ENCODE measurements at regions not wholly inside any gene's neighbourhood (a gene's known extent, or its start where the extent isn't known, plus 50 kb on each side); places are given as distances from the start of the nearest gene placed in this dataset.

- H3K36me3 ChIP-seq (ENCODE audit: control insufficient read depth, insufficient read depth, low read length) = no peaks in the 10 kb centered on the region
- H3K4me3 ChIP-seq (ENCODE audit: low read depth, low read length) = no peak overlapping the region
- H3K9me3 ChIP-seq (ENCODE audit: control insufficient read depth, insufficient read depth, low read length) = no peaks in the 10 kb centered on the region
- H3K27me3 ChIP-seq (ENCODE audit: control insufficient read depth, insufficient read depth, low read length) = peaks cover 5% of the 10 kb centered on the region; the same call in 1 of the 2 replicates
- H3K9ac ChIP-seq (ENCODE audit: low read depth, low read length) = no peak overlapping the region
- peaks cover 5% of the 10 kb centered on the region; the same call in 1 of the 2 replicates for H3K4me1 ChIP-seq (ENCODE audit: control insufficient read depth, insufficient read depth, low read length)
- H3K27ac ChIP-seq (ENCODE audit: low read depth, low read length) = no peak overlapping the region
Observed at GRCh38 chr5:1730487-1730847, 69.2 kb downstream of the MRPL36 start.

- Histone ChIP-seq H3K27ac (ENCODE audit: low read depth, low read length) (no peak overlapping the region), H3K4me3 (ENCODE audit: low read depth, low read length) (no peak overlapping the region), H3K9ac (ENCODE audit: low read depth, low read length) (no peak overlapping the region), H3K4me1 (ENCODE audit: control insufficient read depth, insufficient read depth, low read length) (peaks cover 7% of the 10 kb centered on the region; the same call in 1 of the 2 replicates), H3K36me3 (ENCODE audit: control insufficient read depth, insufficient read depth, low read length) (no peaks in the 10 kb centered on the region), H3K9me3 (ENCODE audit: control insufficient read depth, insufficient read depth, low read length) (no peaks in the 10 kb centered on the region), H3K27me3 (ENCODE audit: control insufficient read depth, insufficient read depth, low read length) (peaks cover 5% of the 10 kb centered on the region; the same call in 1 of the 2 replicates)
Observed at GRCh38 chr5:1729641-1730486, 69.8 kb downstream of the MRPL36 start.

GRCh38 chr5:1728846-1729245 is 70.8 kb downstream of the MRPL36 start:
- H3K4me1 ChIP-seq (ENCODE audit: control insufficient read depth, insufficient read depth, low read length) = peaks cover 7% of the 10 kb centered on the region; the same call in 1 of the 2 replicates
- H3K9ac ChIP-seq (ENCODE audit: low read depth, low read length) = no peak overlapping the region
- no peak overlapping the region for H3K27ac ChIP-seq (ENCODE audit: low read depth, low read length)
- peaks cover 5% of the 10 kb centered on the region; the same call in 1 of the 2 replicates for H3K27me3 ChIP-seq (ENCODE audit: control insufficient read depth, insufficient read depth, low read length)
- H3K4me3 ChIP-seq (ENCODE audit: low read depth, low read length) = no peak overlapping the region
- H3K36me3 ChIP-seq (ENCODE audit: control insufficient read depth, insufficient read depth, low read length) = no peaks in the 10 kb centered on the region
- no peaks in the 10 kb centered on the region for H3K9me3 ChIP-seq (ENCODE audit: control insufficient read depth, insufficient read depth, low read length)

- Histone ChIP-seq H3K27me3 (ENCODE audit: control insufficient read depth, insufficient read depth, low read length) (peaks cover 5% of the 10 kb centered on the region; the same call in 1 of the 2 replicates), H3K4me3 (ENCODE audit: low read depth, low read length) (no peak overlapping the region), H3K4me1 (ENCODE audit: control insufficient read depth, insufficient read depth, low read length) (peaks cover 7% of the 10 kb centered on the region; the same call in 1 of the 2 replicates), H3K9ac (ENCODE audit: low read depth, low read length) (no peak overlapping the region), H3K36me3 (ENCODE audit: control insufficient read depth, insufficient read depth, low read length) (no peaks in the 10 kb centered on the region), H3K27ac (ENCODE audit: low read depth, low read length) (no peak overlapping the region), H3K9me3 (ENCODE audit: control insufficient read depth, insufficient read depth, low read length) (no peaks in the 10 kb centered on the region)
Observed at GRCh38 chr5:1727571-1727970, 72.1 kb downstream of the MRPL36 start.

GRCh38 chr5:1726956-1727355 is 72.7 kb downstream of the MRPL36 start:
- H3K27ac ChIP-seq (ENCODE audit: low read depth, low read length) = no peak overlapping the region
- no peak overlapping the region for H3K4me3 ChIP-seq (ENCODE audit: low read depth, low read length)
- no peak overlapping the region for H3K9ac ChIP-seq (ENCODE audit: low read depth, low read length)
- peaks cover 5% of the 10 kb centered on the region; the same call in 1 of the 2 replicates for H3K27me3 ChIP-seq (ENCODE audit: control insufficient read depth, insufficient read depth, low read length)
- peaks cover 7% of the 10 kb centered on the region; the same call in 1 of the 2 replicates for H3K4me1 ChIP-seq (ENCODE audit: control insufficient read depth, insufficient read depth, low read length)
- no peaks in the 10 kb centered on the region for H3K9me3 ChIP-seq (ENCODE audit: control insufficient read depth, insufficient read depth, low read length)
- no peaks in the 10 kb centered on the region for H3K36me3 ChIP-seq (ENCODE audit: control insufficient read depth, insufficient read depth, low read length)

- H3K27me3 ChIP-seq (ENCODE audit: control insufficient read depth, insufficient read depth, low read length) = peaks cover 5% of the 10 kb centered on the region; the same call in 1 of the 2 replicates
- no peak overlapping the region for H3K9ac ChIP-seq (ENCODE audit: low read depth, low read length)
- H3K4me3 ChIP-seq (ENCODE audit: low read depth, low read length) = no peak overlapping the region
- H3K36me3 ChIP-seq (ENCODE audit: control insufficient read depth, insufficient read depth, low read length) = no peaks in the 10 kb centered on the region
- no peaks in the 10 kb centered on the region for H3K9me3 ChIP-seq (ENCODE audit: control insufficient read depth, insufficient read depth, low read length)
- no peak overlapping the region for H3K27ac ChIP-seq (ENCODE audit: low read depth, low read length)
- peaks cover 7% of the 10 kb centered on the region; the same call in 1 of the 2 replicates for H3K4me1 ChIP-seq (ENCODE audit: control insufficient read depth, insufficient read depth, low read length)
Observed at GRCh38 chr5:1726469-1726865, 73.2 kb downstream of the MRPL36 start.

GRCh38 chr5:1725641-1726468 is 73.8 kb downstream of the MRPL36 start:
- Histone ChIP-seq H3K9ac (ENCODE audit: low read depth, low read length) (no peak overlapping the region), H3K9me3 (ENCODE audit: control insufficient read depth, insufficient read depth, low read length) (no peaks in the 10 kb centered on the region), H3K27ac (ENCODE audit: low read depth, low read length) (no peak overlapping the region), H3K4me1 (ENCODE audit: control insufficient read depth, insufficient read depth, low read length) (peaks cover 7% of the 10 kb centered on the region; the same call in 1 of the 2 replicates), H3K4me3 (ENCODE audit: low read depth, low read length) (no peak overlapping the region), H3K27me3 (ENCODE audit: control insufficient read depth, insufficient read depth, low read length) (peaks cover 5% of the 10 kb centered on the region; the same call in 1 of the 2 replicates), H3K36me3 (ENCODE audit: control insufficient read depth, insufficient read depth, low read length) (no peaks in the 10 kb centered on the region)

GRCh38 chr5:1724822-1725602 is 74.6 kb downstream of the MRPL36 start:
- peaks cover 5% of the 10 kb centered on the region; the same call in 1 of the 2 replicates for H3K27me3 ChIP-seq (ENCODE audit: control insufficient read depth, insufficient read depth, low read length)
- H3K9me3 ChIP-seq (ENCODE audit: control insufficient read depth, insufficient read depth, low read length) = no peaks in the 10 kb centered on the region
- no peak overlapping the region for H3K27ac ChIP-seq (ENCODE audit: low read depth, low read length)
- H3K4me1 ChIP-seq (ENCODE audit: control insufficient read depth, insufficient read depth, low read length) = peaks cover 7% of the 10 kb centered on the region; the same call in 1 of the 2 replicates
- peak overlapping the region; percentile 14; the same call in 1 of the 2 replicates for H3K4me3 ChIP-seq (ENCODE audit: low read depth, low read length)
- no peak overlapping the region for H3K9ac ChIP-seq (ENCODE audit: low read depth, low read length)
- H3K36me3 ChIP-seq (ENCODE audit: control insufficient read depth, insufficient read depth, low read length) = no peaks in the 10 kb centered on the region

- H3K27me3 ChIP-seq (ENCODE audit: control insufficient read depth, insufficient read depth, low read length) = peaks cover 5% of the 10 kb centered on the region; the same call in 1 of the 2 replicates
- no peak overlapping the region for H3K27ac ChIP-seq (ENCODE audit: low read depth, low read length)
- no peak overlapping the region for H3K9ac ChIP-seq (ENCODE audit: low read depth, low read length)
- no peaks in the 10 kb centered on the region for H3K36me3 ChIP-seq (ENCODE audit: control insufficient read depth, insufficient read depth, low read length)
- H3K4me1 ChIP-seq (ENCODE audit: control insufficient read depth, insufficient read depth, low read length) = peaks cover 7% of the 10 kb centered on the region; the same call in 1 of the 2 replicates
- peaks cover 4% of the 10 kb centered on the region; the same call in 1 of the 2 replicates for H3K9me3 ChIP-seq (ENCODE audit: control insufficient read depth, insufficient read depth, low read length)
- no peak overlapping the region for H3K4me3 ChIP-seq (ENCODE audit: low read depth, low read length)
Observed at GRCh38 chr5:1723957-1724821, 75.4 kb downstream of the MRPL36 start.
